Adipocyte (in vitro differentiated cells): ENCODE measurements at regions not wholly inside any gene's neighbourhood (a gene's known extent, or its start where the extent isn't known, plus 50 kb on each side); places are given as distances from the start of the nearest gene placed in this dataset.
A peak's percentile ranks its signal among the peaks of the same experiment; 100 is the strongest.

ENCODE experiments used
- DNase-seq: peaks from one replicate; pipeline ENCODE4 v3.0.0-alpha.2; 2015; ENCODE audit warnings: low read depth
- H3K27me3 ChIP-seq: replicated peaks from 2 replicates; pipeline ENCODE4 v1.7.0; 2013; ENCODE audit warnings: mild to moderate bottlenecking, low read length, moderate library complexity; ENCODE audit not compliant: control insufficient read depth, insufficient read depth
- H3K36me3 ChIP-seq: 2 replicates; pipeline ENCODE4 v1.7.0; 2013; ENCODE audit warnings: low read length, mild to moderate bottlenecking, moderate library complexity; ENCODE audit not compliant: control insufficient read depth, insufficient read depth, severe bottlenecking
- H3K4me1 ChIP-seq: 2 replicates; pipeline ENCODE4 v1.7.0; 2013; ENCODE audit warnings: mild to moderate bottlenecking, low read length, moderate library complexity; ENCODE audit not compliant: control insufficient read depth, insufficient read depth
- H3K4me3 ChIP-seq: 2 replicates; pipeline ENCODE4 v1.7.0; 2013; ENCODE audit warnings: mild to moderate bottlenecking, low read length, moderate library complexity
- H3K9ac ChIP-seq: 2 replicates; pipeline ENCODE4 v1.7.0; 2013; ENCODE audit warnings: mild to moderate bottlenecking, low read length, moderate library complexity
- H3K9me3 ChIP-seq: 2 replicates; pipeline ENCODE4 v1.7.0; 2013; ENCODE audit warnings: mild to moderate bottlenecking, low read length, moderate library complexity; ENCODE audit not compliant: control insufficient read depth

DNA sequence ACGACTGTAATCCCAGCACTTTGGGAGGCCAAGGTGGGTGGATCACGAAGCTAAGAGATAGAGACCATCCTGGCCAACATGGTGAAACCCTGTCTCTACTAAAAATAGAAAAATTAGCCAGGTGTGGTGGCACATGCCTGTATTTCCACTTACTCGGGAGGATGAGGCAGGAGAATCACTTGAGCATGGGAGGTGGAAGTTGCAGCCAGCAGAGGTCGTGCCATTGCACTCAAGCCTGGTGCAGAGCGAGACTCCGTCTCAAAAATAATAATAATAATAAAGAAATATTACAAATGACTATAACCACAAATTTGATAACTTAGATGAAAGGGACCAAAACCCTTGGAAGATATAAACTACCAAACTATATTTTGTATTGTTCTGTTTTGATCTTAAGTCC is 226.3 kb upstream of the GULP1 start:
- DNase-seq: no peak
- no peaks in the 10 kb centered on the region for H3K27me3 ChIP-seq
- no peak overlapping the region for H3K4me3 ChIP-seq
- H3K4me1 ChIP-seq: no peaks in the 10 kb centered on the region
- H3K9me3 ChIP-seq: peaks cover 9% of the 10 kb centered on the region
- H3K36me3 ChIP-seq: no peaks in the 10 kb centered on the region
- H3K9ac ChIP-seq: no peak overlapping the region

DNA sequence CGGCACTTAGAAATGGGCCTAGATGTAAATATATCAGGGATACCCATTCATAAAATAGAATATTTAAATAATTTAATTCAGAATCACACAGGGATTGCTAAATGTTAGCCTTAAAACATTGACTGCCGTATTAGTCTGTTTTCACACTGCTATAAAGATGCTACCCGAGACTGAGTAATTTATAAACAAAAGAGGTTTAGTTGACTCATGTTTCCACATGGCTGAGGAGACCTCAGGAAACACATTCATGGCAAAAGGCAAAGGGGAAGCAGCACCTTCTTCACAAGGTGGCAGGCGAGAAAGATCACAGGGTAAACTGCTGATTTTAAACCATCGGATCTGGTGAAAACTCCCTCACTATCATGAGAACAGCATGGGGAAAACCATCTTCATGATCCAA is 223.6 kb upstream of the GULP1 start:
- Histone ChIP-seq H3K9ac (no peak overlapping the region), H3K4me3 (no peak overlapping the region), H3K4me1 (no peaks in the 10 kb centered on the region), H3K36me3 (no peaks in the 10 kb centered on the region), H3K27me3 (no peaks in the 10 kb centered on the region), H3K9me3 (peaks cover 21% of the 10 kb centered on the region)
- DNase-seq: no peak

DNA sequence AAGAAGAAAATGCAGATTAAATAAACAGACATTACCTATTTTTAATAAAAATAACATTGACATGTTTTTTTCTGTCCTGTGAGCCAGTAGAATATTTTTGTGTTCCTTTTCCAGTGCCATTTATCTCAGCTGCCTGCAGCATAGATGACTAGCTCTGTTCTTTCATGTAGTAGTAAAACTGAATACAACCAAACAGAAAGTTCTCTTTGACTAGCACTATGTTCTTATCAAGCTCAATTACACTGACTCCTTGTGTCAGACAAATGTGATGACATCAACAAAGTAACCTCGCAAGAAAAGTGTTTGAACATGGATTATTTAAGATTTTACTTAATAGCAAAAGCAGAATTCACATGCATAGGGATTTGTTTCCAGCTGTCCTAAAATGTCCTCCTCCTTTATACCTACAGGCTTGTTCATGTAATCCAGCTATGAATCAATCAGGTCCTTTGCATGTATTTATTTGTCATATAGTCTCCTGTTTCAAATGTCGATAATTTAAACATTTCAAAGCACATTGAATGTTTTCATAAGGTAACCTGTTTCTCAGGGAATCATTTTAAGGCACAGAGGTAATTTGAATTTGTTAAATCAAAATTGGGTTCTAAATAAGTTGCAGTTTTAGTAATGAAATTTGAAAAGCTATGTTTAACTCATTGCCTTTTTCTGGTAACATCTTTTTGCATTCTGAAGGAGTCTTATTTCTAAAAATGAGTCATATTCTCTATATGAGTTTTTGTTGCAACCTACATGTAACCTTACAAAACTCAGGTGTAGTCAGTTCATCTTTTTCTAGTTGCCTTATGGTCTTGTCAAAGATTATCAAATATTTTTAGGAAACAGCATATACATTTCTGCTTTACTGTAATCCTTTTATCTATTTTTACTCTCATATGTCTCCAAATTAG is 215.3 kb upstream of the GULP1 start:
- no peak for DNase-seq
- H3K4me3 ChIP-seq: no peak overlapping the region

DNA sequence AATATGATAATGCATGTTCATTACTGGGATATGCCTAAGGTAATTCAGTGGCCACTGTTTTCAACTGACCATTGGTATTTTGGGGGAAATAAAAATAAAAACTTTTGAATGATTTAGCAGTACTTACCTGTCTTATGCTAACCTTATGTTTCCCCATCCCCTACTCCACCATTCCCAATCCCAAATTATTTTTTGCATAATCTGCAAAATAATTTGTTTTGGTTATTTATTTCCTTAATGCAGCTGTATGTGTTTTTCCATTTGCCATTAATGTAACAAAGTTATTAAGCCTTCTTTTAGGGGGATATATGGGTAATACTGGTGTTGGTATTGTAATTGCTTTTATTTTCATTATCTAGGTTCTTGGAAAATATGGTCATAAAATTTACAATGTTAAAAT is 213.9 kb upstream of the GULP1 start:
- no peak for DNase-seq
- peaks cover 17% of the 10 kb centered on the region for H3K9me3 ChIP-seq

More for the DNA sequence above, 215.3 kb upstream of the GULP1 start:
- no peaks in the 10 kb centered on the region for H3K36me3 ChIP-seq
- H3K4me1 ChIP-seq: peaks cover 11% of the 10 kb centered on the region
- H3K9ac ChIP-seq: no peak overlapping the region
- H3K9me3 ChIP-seq: peaks cover 24% of the 10 kb centered on the region
- H3K27me3 ChIP-seq: no peaks in the 10 kb centered on the region

GRCh38 chr2:188078534-188078933 is 213.1 kb upstream of the GULP1 start:
- H3K27me3 ChIP-seq: no peaks in the 10 kb centered on the region
- H3K36me3 ChIP-seq: no peaks in the 10 kb centered on the region
- peaks cover 10% of the 10 kb centered on the region for H3K9me3 ChIP-seq
- H3K4me3 ChIP-seq: no peak overlapping the region
- peaks cover 11% of the 10 kb centered on the region for H3K4me1 ChIP-seq
- no peak overlapping the region for H3K9ac ChIP-seq
- peak; percentile 8 for DNase-seq

More for the DNA sequence above, 213.9 kb upstream of the GULP1 start:
- H3K9ac ChIP-seq: no peak overlapping the region
- no peak overlapping the region for H3K4me3 ChIP-seq
- peaks cover 11% of the 10 kb centered on the region for H3K4me1 ChIP-seq
- H3K27me3 ChIP-seq: no peaks in the 10 kb centered on the region
- no peaks in the 10 kb centered on the region for H3K36me3 ChIP-seq

DNA sequence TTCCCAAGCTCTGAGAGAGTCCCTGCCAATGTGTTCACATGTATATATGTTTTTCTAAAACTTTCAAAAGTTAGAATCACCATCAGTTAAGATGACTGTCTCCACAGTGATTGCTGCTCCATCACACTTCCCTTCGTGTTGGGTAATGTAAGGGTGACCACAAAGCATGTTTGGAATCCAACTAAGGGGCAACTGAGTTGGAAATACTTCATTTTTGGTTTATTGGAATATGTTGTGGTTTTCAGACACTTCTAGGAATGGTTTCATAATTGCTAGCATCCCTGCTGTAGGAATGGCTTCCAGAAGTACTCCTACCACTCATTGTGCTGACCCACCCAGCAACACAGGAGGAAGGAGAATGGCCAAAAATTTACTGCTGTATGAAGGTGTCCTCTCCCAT is 212.5 kb upstream of the GULP1 start:
- H3K27me3 ChIP-seq: no peaks in the 10 kb centered on the region
- H3K9me3 ChIP-seq: peaks cover 3% of the 10 kb centered on the region
- H3K4me1 ChIP-seq: peaks cover 11% of the 10 kb centered on the region
- DNase-seq: peak; percentile 82
- no peaks in the 10 kb centered on the region for H3K36me3 ChIP-seq
- no peak overlapping the region for H3K4me3 ChIP-seq
- H3K9ac ChIP-seq: no peak overlapping the region

GRCh38 chr2:188085421-188085820 is 206.3 kb upstream of the GULP1 start:
- Histone ChIP-seq H3K27me3 (no peaks in the 10 kb centered on the region), H3K4me1 (no peaks in the 10 kb centered on the region)

GRCh38 chr2:188089901-188090300 is 201.8 kb upstream of the GULP1 start:
- Histone ChIP-seq H3K36me3 (no peaks in the 10 kb centered on the region), H3K27me3 (no peaks in the 10 kb centered on the region), H3K9ac (no peak overlapping the region), H3K9me3 (no peaks in the 10 kb centered on the region), H3K4me3 (no peak overlapping the region), H3K4me1 (no peaks in the 10 kb centered on the region)
- no peak for DNase-seq

More at GRCh38 chr2:188085421-188085820, 206.3 kb upstream of the GULP1 start:
- no peak for DNase-seq
- H3K9me3 ChIP-seq: no peaks in the 10 kb centered on the region
- H3K36me3 ChIP-seq: no peaks in the 10 kb centered on the region
- H3K9ac ChIP-seq: no peak overlapping the region
- no peak overlapping the region for H3K4me3 ChIP-seq

GRCh38 chr2:188091220-188091619 is 200.5 kb upstream of the GULP1 start:
- H3K4me3 ChIP-seq: no peak overlapping the region
- H3K36me3 ChIP-seq: no peaks in the 10 kb centered on the region
- no peaks in the 10 kb centered on the region for H3K27me3 ChIP-seq
- no peaks in the 10 kb centered on the region for H3K4me1 ChIP-seq
- DNase-seq: no peak
- no peaks in the 10 kb centered on the region for H3K9me3 ChIP-seq
- H3K9ac ChIP-seq: no peak overlapping the region

GRCh38 chr2:188092734-188093133 is 198.9 kb upstream of the GULP1 start:
- no peak for DNase-seq
- Histone ChIP-seq H3K4me3 (no peak overlapping the region), H3K9ac (no peak overlapping the region), H3K27me3 (no peaks in the 10 kb centered on the region), H3K4me1 (no peaks in the 10 kb centered on the region), H3K36me3 (no peaks in the 10 kb centered on the region), H3K9me3 (no peaks in the 10 kb centered on the region)

GRCh38 chr2:188096910-188097309 is 194.8 kb upstream of the GULP1 start:
- no peak overlapping the region for H3K9ac ChIP-seq
- H3K4me3 ChIP-seq: no peak overlapping the region
- H3K36me3 ChIP-seq: no peaks in the 10 kb centered on the region
- no peaks in the 10 kb centered on the region for H3K27me3 ChIP-seq
- DNase-seq: no peak
- H3K9me3 ChIP-seq: no peaks in the 10 kb centered on the region
- H3K4me1 ChIP-seq: no peaks in the 10 kb centered on the region
